ENCODE measurements at regions not wholly inside any gene's neighbourhood (a gene's known extent, or its start where the extent isn't known, plus 50 kb on each side); places are given as distances from the start of the nearest gene placed in this dataset.

GRCh38 chr4:84378356-84378755, 120.7 kb downstream of the NKX6-1 start:
- FAIRE-seq = no peak
- H3K27ac ChIP-seq (ENCODE audit: low read depth in 2 of 2, low read length in 2 of 2) = no peak overlapping the region
- no peak for DNase-seq
- no peaks in the 10 kb centered on the region for H3K9me3 ChIP-seq (ENCODE audit: control insufficient read depth in 2 of 3, insufficient read depth in 1 of 3, low read length in 3 of 3)
- H3K36me3 ChIP-seq (ENCODE audit: control insufficient read depth in 2 of 3, insufficient read depth in 3 of 3, low read length in 3 of 3) = no peaks in the 10 kb centered on the region
- H3K4me3 ChIP-seq (ENCODE audit: low read length in 3 of 3) = no peak overlapping the region
- H3K27me3 ChIP-seq (ENCODE audit: control insufficient read depth, insufficient read depth, low read length) = no peaks in the 10 kb centered on the region
- H3K4me1 ChIP-seq (ENCODE audit: control insufficient read depth in 2 of 3, insufficient read depth in 2 of 3, low read depth in 1 of 3, low read length in 3 of 3) = no peaks in the 10 kb centered on the region
- no peak overlapping the region for H3K9ac ChIP-seq (ENCODE audit: low read length in 3 of 3)
- TF ChIP-seq, protein P1, sequence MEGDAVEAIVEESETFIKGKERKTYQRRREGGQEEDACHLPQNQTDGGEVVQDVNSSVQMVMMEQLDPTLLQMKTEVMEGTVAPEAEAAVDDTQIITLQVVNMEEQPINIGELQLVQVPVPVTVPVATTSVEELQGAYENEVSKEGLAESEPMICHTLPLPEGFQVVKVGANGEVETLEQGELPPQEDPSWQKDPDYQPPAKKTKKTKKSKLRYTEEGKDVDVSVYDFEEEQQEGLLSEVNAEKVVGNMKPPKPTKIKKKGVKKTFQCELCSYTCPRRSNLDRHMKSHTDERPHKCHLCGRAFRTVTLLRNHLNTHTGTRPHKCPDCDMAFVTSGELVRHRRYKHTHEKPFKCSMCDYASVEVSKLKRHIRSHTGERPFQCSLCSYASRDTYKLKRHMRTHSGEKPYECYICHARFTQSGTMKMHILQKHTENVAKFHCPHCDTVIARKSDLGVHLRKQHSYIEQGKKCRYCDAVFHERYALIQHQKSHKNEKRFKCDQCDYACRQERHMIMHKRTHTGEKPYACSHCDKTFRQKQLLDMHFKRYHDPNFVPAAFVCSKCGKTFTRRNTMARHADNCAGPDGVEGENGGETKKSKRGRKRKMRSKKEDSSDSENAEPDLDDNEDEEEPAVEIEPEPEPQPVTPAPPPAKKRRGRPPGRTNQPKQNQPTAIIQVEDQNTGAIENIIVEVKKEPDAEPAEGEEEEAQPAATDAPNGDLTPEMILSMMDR (IDR thresholded peaks at IDR 0.05; ENCODE audit: borderline replicate concordance, extremely low read depth, insufficient read depth) = no peak
- intact Hi-C loops (cut with DNase I) = no loop called here

- intact Hi-C loops (cut with DNase I) = no loop called here
- Histone ChIP-seq H3K9ac (ENCODE audit: low read length in 3 of 3) (no peak overlapping the region), H3K36me3 (ENCODE audit: control insufficient read depth in 2 of 3, insufficient read depth in 3 of 3, low read length in 3 of 3) (no peaks in the 10 kb centered on the region), H3K27me3 (ENCODE audit: control insufficient read depth, insufficient read depth, low read length) (no peaks in the 10 kb centered on the region), H3K4me3 (ENCODE audit: low read length in 3 of 3) (no peak overlapping the region), H3K27ac (ENCODE audit: low read depth in 2 of 2, low read length in 2 of 2) (no peak overlapping the region), H3K9me3 (ENCODE audit: control insufficient read depth in 2 of 3, insufficient read depth in 1 of 3, low read length in 3 of 3) (no peaks in the 10 kb centered on the region), H3K4me1 (ENCODE audit: control insufficient read depth in 2 of 3, insufficient read depth in 2 of 3, low read depth in 1 of 3, low read length in 3 of 3) (no peaks in the 10 kb centered on the region)
- TF ChIP-seq, protein P1 (IDR thresholded peaks at IDR 0.05; ENCODE audit: borderline replicate concordance, extremely low read depth, insufficient read depth) = no peak
- FAIRE-seq (no peak), DNase-seq (no peak)
Observed at GRCh38 chr4:84366907-84367306, 132.2 kb downstream of the NKX6-1 start.

GRCh38 chr4:84366161-84366560, 132.9 kb downstream of the NKX6-1 start:
- intact Hi-C loops (cut with DNase I) = no loop called here
- H3K27ac ChIP-seq (ENCODE audit: low read depth in 2 of 2, low read length in 2 of 2) = no peak overlapping the region

More at GRCh38 chr4:84366161-84366560, 132.9 kb downstream of the NKX6-1 start:
- H3K4me1 ChIP-seq (ENCODE audit: control insufficient read depth in 2 of 3, insufficient read depth in 2 of 3, low read depth in 1 of 3, low read length in 3 of 3) = no peaks in the 10 kb centered on the region
- H3K4me3 ChIP-seq (ENCODE audit: low read length in 3 of 3) = no peak overlapping the region
- FAIRE-seq = no peak
- H3K36me3 ChIP-seq (ENCODE audit: control insufficient read depth in 2 of 3, insufficient read depth in 3 of 3, low read length in 3 of 3) = no peaks in the 10 kb centered on the region
- peaks cover 0 to 2% (median 0%) of the 10 kb centered on the region in 3 donors for H3K9me3 ChIP-seq (ENCODE audit: control insufficient read depth in 2 of 3, insufficient read depth in 1 of 3, low read length in 3 of 3)
- no peak overlapping the region for H3K9ac ChIP-seq (ENCODE audit: low read length in 3 of 3)
- no peaks in the 10 kb centered on the region for H3K27me3 ChIP-seq (ENCODE audit: control insufficient read depth, insufficient read depth, low read length)
- TF ChIP-seq, protein P1 (IDR thresholded peaks at IDR 0.05; ENCODE audit: borderline replicate concordance, extremely low read depth, insufficient read depth) = no peak
- peak in 3 of 5 donors; percentile 15 to 43 (median 41) for DNase-seq
